ENCODE measurements at regions not wholly inside any gene's neighbourhood (a gene's known extent, or its start where the extent isn't known, plus 50 kb on each side); places are given as distances from the start of the nearest gene placed in this dataset.

DNA sequence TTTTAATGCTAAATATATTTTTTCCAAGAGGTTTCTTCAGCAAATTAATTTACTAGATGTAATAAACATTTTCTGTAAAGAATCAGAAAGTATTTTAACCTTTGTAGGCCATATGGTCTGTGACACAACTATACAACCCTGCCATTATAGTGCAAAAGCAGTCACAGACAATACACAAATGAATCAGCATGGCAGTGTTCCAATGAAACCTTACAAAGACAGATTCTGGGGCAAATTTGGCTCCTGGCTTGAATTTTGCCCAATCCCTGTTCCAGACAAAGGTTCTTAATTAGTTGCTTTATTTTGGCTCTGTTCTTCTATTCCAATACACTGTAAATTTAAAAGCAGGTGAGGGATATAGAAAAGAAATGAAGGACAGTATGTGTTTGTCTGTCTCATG is 352.5 kb downstream of the C12orf50 start:
- Histone ChIP-seq H3K9ac (replicated peaks; ENCODE audit: extremely low read depth, insufficient read depth, low read length) (no peak overlapping the region), H3K4me1 (ENCODE audit: control insufficient read depth, extremely low read depth, insufficient read depth, low read length) (no peaks in the 10 kb centered on the region), H3K9me1 (replicated peaks; ENCODE audit: control insufficient read depth, extremely low read depth, insufficient read depth, low read length) (no peaks in the 10 kb centered on the region), H3K27me3 (ENCODE audit: control insufficient read depth in 2 of 2, insufficient read depth in 2 of 2, low read length in 2 of 2) (no peaks in the 10 kb centered on the region), H4K20me1 (replicated peaks; ENCODE audit: control insufficient read depth, extremely low read depth, insufficient read depth, low read length) (no peaks in the 10 kb centered on the region), H3K79me2 (ENCODE audit: control insufficient read depth, insufficient read depth, low read length) (no peaks in the 10 kb centered on the region), H3K9me3 (replicated peaks; ENCODE audit: control insufficient read depth, insufficient read depth, low read length) (no peaks in the 10 kb centered on the region), H3K4me2 (ENCODE audit: insufficient read depth, low read length) (no peak overlapping the region), H3K27ac (ENCODE audit: insufficient read depth, low read depth, low read length) (no peak overlapping the region), H2AFZ (ENCODE audit: low read depth, low read length) (no peak overlapping the region), H3K36me3 (ENCODE audit: control insufficient read depth in 2 of 2, extremely low read depth in 1 of 2, insufficient read depth in 2 of 2, low read length in 2 of 2) (no peaks in the 10 kb centered on the region), H3K4me3 (replicated peaks in 1 of 3; ENCODE audit: insufficient read depth in 1 of 3, low read depth in 1 of 3, low read length in 3 of 3) (no peak overlapping the region)
- no peak for DNase-seq (ENCODE audit: low read depth, low spot score)
- BruUV-seq (replicated peaks), result no TSS peak
- ChIA-PET POLR2A (no interaction called here), CTCF (no interaction called here)
- no peak for FAIRE-seq
- dilution Hi-C loops (cut with MboI; ENCODE audit: extremely low pct_ligation_motif_present, low sequenced_read_pairs) (no loop called here), intact Hi-C loops (cut with micrococcal nuclease) (no loop called here)
- no peak for TF ChIP-seq GATA2 (IDR thresholded peaks at IDR 0.05; ENCODE audit: insufficient read depth, insufficient read length, low read depth, low read length)
- no peak for TF ChIP-seq POLR2AphosphoS5 (IDR thresholded peaks at IDR 0.05; ENCODE audit: insufficient read depth, low read depth, low read length)
- no peak for TF ChIP-seq EZH2 (IDR thresholded peaks at IDR 0.05; ENCODE audit: borderline replicate concordance, low read depth, low read length, severe bottlenecking)
- no peak for TF ChIP-seq POLR2A (IDR thresholded peaks at IDR 0.05; ENCODE audit: low read depth, low read length)
- TF ChIP-seq, protein P1, sequence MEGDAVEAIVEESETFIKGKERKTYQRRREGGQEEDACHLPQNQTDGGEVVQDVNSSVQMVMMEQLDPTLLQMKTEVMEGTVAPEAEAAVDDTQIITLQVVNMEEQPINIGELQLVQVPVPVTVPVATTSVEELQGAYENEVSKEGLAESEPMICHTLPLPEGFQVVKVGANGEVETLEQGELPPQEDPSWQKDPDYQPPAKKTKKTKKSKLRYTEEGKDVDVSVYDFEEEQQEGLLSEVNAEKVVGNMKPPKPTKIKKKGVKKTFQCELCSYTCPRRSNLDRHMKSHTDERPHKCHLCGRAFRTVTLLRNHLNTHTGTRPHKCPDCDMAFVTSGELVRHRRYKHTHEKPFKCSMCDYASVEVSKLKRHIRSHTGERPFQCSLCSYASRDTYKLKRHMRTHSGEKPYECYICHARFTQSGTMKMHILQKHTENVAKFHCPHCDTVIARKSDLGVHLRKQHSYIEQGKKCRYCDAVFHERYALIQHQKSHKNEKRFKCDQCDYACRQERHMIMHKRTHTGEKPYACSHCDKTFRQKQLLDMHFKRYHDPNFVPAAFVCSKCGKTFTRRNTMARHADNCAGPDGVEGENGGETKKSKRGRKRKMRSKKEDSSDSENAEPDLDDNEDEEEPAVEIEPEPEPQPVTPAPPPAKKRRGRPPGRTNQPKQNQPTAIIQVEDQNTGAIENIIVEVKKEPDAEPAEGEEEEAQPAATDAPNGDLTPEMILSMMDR (IDR thresholded peaks at IDR 0.05; ENCODE audit: extremely low read depth in 1 of 2, insufficient read depth in 1 of 2, low read depth in 1 of 2, low read length in 2 of 2), result no peak
- TF ChIP-seq, protein P2, sequence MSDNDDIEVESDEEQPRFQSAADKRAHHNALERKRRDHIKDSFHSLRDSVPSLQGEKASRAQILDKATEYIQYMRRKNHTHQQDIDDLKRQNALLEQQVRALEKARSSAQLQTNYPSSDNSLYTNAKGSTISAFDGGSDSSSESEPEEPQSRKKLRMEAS (IDR thresholded peaks at IDR 0.05; ENCODE audit: insufficient read depth, insufficient read length), result no peak
- TF ChIP-seq MYC (IDR thresholded peaks at IDR 0.05; ENCODE audit: low read depth, low read length), result no peak
- TF ChIP-seq JUN (IDR thresholded peaks at IDR 0.05; ENCODE audit: borderline replicate concordance, insufficient read depth, insufficient read length, low read depth), result no peak
- TF ChIP-seq FOS (IDR thresholded peaks at IDR 0.05; ENCODE audit: borderline replicate concordance, insufficient read depth, low read length), result no peak

All from endothelial cell of umbilical vein (primary cell).